NB4 (cell line): ENCODE measurements at regions not wholly inside any gene's neighbourhood (a gene's known extent, or its start where the extent isn't known, plus 50 kb on each side); places are given as distances from the start of the nearest gene placed in this dataset.

Experiments used
- MYC ChIP-seq: IDR thresholded peaks from 2 replicates; pipeline ENCODE4 v1.6.1; 2011; ENCODE audit warnings: low read depth, low read length
- POLR2A ChIP-seq: IDR thresholded peaks from 2 replicates; pipeline ENCODE4 v1.6.1; 2011; ENCODE audit warnings: mild to moderate bottlenecking; ENCODE audit not compliant: insufficient read length; ENCODE audit errors: extremely low read depth
- TF ChIP-seq, protein P1 (sequence below): IDR thresholded peaks from one replicate; pipeline ENCODE4 v1.5.1; 2012; ENCODE audit warnings: low read depth, low read length
- TF ChIP-seq, protein P2 (sequence below): IDR thresholded peaks from 2 replicates; pipeline ENCODE4 v1.6.1; 2011; ENCODE audit warnings: low read depth, low read length

DNA sequence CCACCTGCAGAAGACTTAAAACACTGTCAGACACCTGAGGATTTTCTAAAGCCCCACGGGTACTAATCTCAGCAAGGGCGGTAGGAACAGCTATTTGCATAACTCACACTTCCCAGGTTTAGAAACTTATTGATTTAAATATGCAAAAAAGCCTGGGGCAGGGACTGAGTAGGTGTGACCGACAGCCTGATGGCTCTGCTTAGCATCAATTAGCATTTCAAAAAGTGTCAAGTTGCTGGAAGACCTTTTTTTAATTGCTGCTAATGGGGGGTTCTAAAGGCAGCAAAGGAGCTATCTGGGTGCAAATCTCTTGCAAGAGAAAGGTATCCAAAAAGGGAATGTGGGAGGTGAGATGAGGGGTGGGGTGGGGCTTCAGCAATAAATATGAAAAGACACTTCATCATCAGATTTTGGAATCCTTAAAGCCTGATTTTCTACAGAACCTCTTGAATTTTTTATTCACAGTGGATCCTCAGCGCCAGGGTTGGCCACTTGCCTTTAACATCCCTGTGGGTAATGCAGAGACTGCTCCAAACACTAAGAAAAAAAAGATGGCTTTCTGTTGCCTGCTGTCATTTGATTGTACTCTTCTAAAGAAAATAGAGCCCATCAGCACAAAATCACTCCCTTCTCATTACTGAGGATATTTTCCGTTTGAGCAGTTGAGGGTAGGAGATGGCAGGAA lies 121.1 kb upstream of the RMP24 start:
- TF ChIP-seq, protein P1, sequence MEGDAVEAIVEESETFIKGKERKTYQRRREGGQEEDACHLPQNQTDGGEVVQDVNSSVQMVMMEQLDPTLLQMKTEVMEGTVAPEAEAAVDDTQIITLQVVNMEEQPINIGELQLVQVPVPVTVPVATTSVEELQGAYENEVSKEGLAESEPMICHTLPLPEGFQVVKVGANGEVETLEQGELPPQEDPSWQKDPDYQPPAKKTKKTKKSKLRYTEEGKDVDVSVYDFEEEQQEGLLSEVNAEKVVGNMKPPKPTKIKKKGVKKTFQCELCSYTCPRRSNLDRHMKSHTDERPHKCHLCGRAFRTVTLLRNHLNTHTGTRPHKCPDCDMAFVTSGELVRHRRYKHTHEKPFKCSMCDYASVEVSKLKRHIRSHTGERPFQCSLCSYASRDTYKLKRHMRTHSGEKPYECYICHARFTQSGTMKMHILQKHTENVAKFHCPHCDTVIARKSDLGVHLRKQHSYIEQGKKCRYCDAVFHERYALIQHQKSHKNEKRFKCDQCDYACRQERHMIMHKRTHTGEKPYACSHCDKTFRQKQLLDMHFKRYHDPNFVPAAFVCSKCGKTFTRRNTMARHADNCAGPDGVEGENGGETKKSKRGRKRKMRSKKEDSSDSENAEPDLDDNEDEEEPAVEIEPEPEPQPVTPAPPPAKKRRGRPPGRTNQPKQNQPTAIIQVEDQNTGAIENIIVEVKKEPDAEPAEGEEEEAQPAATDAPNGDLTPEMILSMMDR = no peak
- TF ChIP-seq POLR2A = no peak
- TF ChIP-seq, protein P2, sequence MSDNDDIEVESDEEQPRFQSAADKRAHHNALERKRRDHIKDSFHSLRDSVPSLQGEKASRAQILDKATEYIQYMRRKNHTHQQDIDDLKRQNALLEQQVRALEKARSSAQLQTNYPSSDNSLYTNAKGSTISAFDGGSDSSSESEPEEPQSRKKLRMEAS = no peak
- TF ChIP-seq MYC = no peak
